ENCODE measurements at regions not wholly inside any gene's neighbourhood (a gene's known extent, or its start where the extent isn't known, plus 50 kb on each side); places are given as distances from the start of the nearest gene placed in this dataset.
"Not testable (repeated sequence)": the region's sequence is repeated elsewhere in the genome, so short reads cannot be mapped to it uniquely, and the experiment has no call there.

GRCh38 chr2:40579247-40579646 lies 127.4 kb upstream of the SLC8A1 start:
- DNase-seq, result no peak

GRCh38 chr2:40584432-40584831 lies 132.5 kb upstream of the SLC8A1 start:
- DNase-seq, result no peak

GRCh38 chr2:40591774-40592173 lies 139.9 kb upstream of the SLC8A1 start:
- DNase-seq, result no peak

- DNase-seq, result no peak
Measured at GRCh38 chr2:40592218-40592617, 140.3 kb upstream of the SLC8A1 start.

- DNase-seq, result no peak
Measured at GRCh38 chr2:40606862-40607261, 155.0 kb upstream of the SLC8A1 start.

- DNase-seq, result no peak
Measured at GRCh38 chr2:40611196-40611595, 159.3 kb upstream of the SLC8A1 start.

- DNase-seq, result no peak
Measured at GRCh38 chr2:40625849-40626248, 174.0 kb upstream of the SLC8A1 start.

- DNase-seq, result no peak
Measured at GRCh38 chr2:40628556-40628955, 176.7 kb upstream of the SLC8A1 start.

GRCh38 chr2:40629768-40630434 lies 178.0 kb upstream of the SLC8A1 start:
- no peak for DNase-seq

GRCh38 chr2:40639320-40639719 lies 187.4 kb upstream of the SLC8A1 start:
- peak; percentile 16 for DNase-seq

GRCh38 chr2:40642237-40642636 lies 190.3 kb upstream of the SLC8A1 start:
- DNase-seq, result no peak

- no peak for DNase-seq
Measured at GRCh38 chr2:40642726-40643125, 190.8 kb upstream of the SLC8A1 start.

- no peak for DNase-seq
Measured at GRCh38 chr2:40646642-40647041, 194.8 kb upstream of the SLC8A1 start.

GRCh38 chr2:40652155-40652554 lies 200.3 kb upstream of the SLC8A1 start:
- no peak for DNase-seq

- no peak for DNase-seq
Measured at GRCh38 chr2:40653829-40654228, 201.9 kb upstream of the SLC8A1 start.

- DNase-seq, result no peak
Measured at GRCh38 chr2:40654346-40654745, 202.5 kb upstream of the SLC8A1 start.

- DNase-seq, result no peak
Measured at GRCh38 chr2:40658941-40659340, 207.1 kb upstream of the SLC8A1 start.

GRCh38 chr2:40665493-40666232 lies 213.8 kb upstream of the SLC8A1 start:
- no peak for DNase-seq

- no peak for DNase-seq
Measured at GRCh38 chr2:40666398-40666797, 214.5 kb upstream of the SLC8A1 start.

GRCh38 chr2:40668425-40668824 lies 216.5 kb upstream of the SLC8A1 start:
- DNase-seq, result no peak

- not testable (repeated sequence) for DNase-seq
Measured at GRCh38 chr2:40676134-40676790, 224.4 kb upstream of the SLC8A1 start.

GRCh38 chr2:40680547-40680946 lies 228.7 kb upstream of the SLC8A1 start:
- no peak for DNase-seq

GRCh38 chr2:40690036-40690435 lies 238.1 kb upstream of the SLC8A1 start:
- DNase-seq, result no peak

- DNase-seq, result no peak
Measured at GRCh38 chr2:40690525-40690924, 238.6 kb upstream of the SLC8A1 start.
